Left ventricle myocardium inferior (tissue), 1 donor: ENCODE measurements at regions not wholly inside any gene's neighbourhood (a gene's known extent, or its start where the extent isn't known, plus 50 kb on each side); places are given as distances from the start of the nearest gene placed in this dataset.
"Not testable (repeated sequence)": the region's sequence is repeated elsewhere in the genome, so short reads cannot be mapped to it uniquely, and the experiment has no call there.

ENCODE experiments used
- DNase-seq: peaks from one replicate; pipeline ENCODE4 v3.0.0-alpha.2; 2020
- H3K27ac ChIP-seq: fragments of 200-600 bp; replicated peaks from 2 replicates; pipeline ENCODE4 v1.8.0; 2021
- H3K27me3 ChIP-seq: fragments of 200-600 bp; 2 replicates; pipeline ENCODE4 v1.8.0; 2021; ENCODE audit warnings: low read depth
- H3K36me3 ChIP-seq: fragments of 200-600 bp; 2 replicates; pipeline ENCODE4 v1.8.0; 2021
- H3K4me1 ChIP-seq: fragments of 200-600 bp; 2 replicates; pipeline ENCODE4 v1.8.0; 2021
- H3K4me3 ChIP-seq: fragments of 200-600 bp; 2 replicates; pipeline ENCODE4 v1.8.0; 2021; ENCODE audit warnings: mild to moderate bottlenecking, moderate library complexity
- H3K9me3 ChIP-seq: fragments of 200-600 bp; replicated peaks from 2 replicates; pipeline ENCODE4 v1.8.0; 2021
- CTCF ChIP-seq: fragments of 200-600 bp; IDR thresholded peaks from 2 replicates; pipeline ENCODE4 v1.8.0; 2021; ENCODE audit warnings: antibody characterized with exemption, mild to moderate bottlenecking, borderline replicate concordance
- intact Hi-C: fragments of 100-400 bp; cut with micrococcal nuclease; formaldehyde crosslinking; loops from one replicate; pipeline ENCODE4 v1.11.0; 2022
- donor health status: DM: no; HTN: yes; CAD: no; lungs with severe emphysema.

GRCh38 chr15:25250906-25251622 is 187.8 kb downstream of the UBE3A start:
- Histone ChIP-seq H3K27me3 (no peaks in the 10 kb centered on the region), H3K36me3 (no peaks in the 10 kb centered on the region), H3K4me3 (no peak overlapping the region), H3K27ac (no peak overlapping the region), H3K4me1 (no peaks in the 10 kb centered on the region), H3K9me3 (peaks cover 57% of the 10 kb centered on the region)
- intact Hi-C loops: no loop called here
- TF ChIP-seq CTCF: no peak
- peak; percentile 4 for DNase-seq

GRCh38 chr15:25251700-25252390 is 187.0 kb downstream of the UBE3A start:
- peaks cover 57% of the 10 kb centered on the region for H3K9me3 ChIP-seq
- no peaks in the 10 kb centered on the region for H3K36me3 ChIP-seq
- intact Hi-C loops: no loop called here

GRCh38 chr15:25253048-25253973 is 185.5 kb downstream of the UBE3A start:
- H3K27me3 ChIP-seq, intact Hi-C loops, H3K36me3 ChIP-seq, H3K4me1 ChIP-seq, H3K4me3 ChIP-seq, H3K27ac ChIP-seq: not testable (repeated sequence)
- peak; percentile 5 for DNase-seq
- H3K9me3 ChIP-seq: peaks cover 61% of the 10 kb centered on the region

More at GRCh38 chr15:25251700-25252390, 187.0 kb downstream of the UBE3A start:
- TF ChIP-seq CTCF: no peak
- H3K27ac ChIP-seq: no peak overlapping the region
- H3K4me1 ChIP-seq: no peaks in the 10 kb centered on the region
- H3K4me3 ChIP-seq: no peak overlapping the region
- DNase-seq: peak; percentile 5
- H3K27me3 ChIP-seq: no peaks in the 10 kb centered on the region

- intact Hi-C loops: no loop called here
- H3K27me3 ChIP-seq: no peaks in the 10 kb centered on the region
- no peak overlapping the region for H3K4me3 ChIP-seq
- peak; percentile 39 for TF ChIP-seq CTCF
- H3K9me3 ChIP-seq: no peaks in the 10 kb centered on the region
- H3K27ac ChIP-seq: no peak overlapping the region
- no peak for DNase-seq
- no peaks in the 10 kb centered on the region for H3K36me3 ChIP-seq
- H3K4me1 ChIP-seq: no peaks in the 10 kb centered on the region
These were observed 170.7 kb downstream of the UBE3A start for GRCh38 chr15:25268166-25268565.
